ENCODE measurements at regions not wholly inside any gene's neighbourhood (a gene's known extent, or its start where the extent isn't known, plus 50 kb on each side); places are given as distances from the start of the nearest gene placed in this dataset.

GRCh38 chr12:70069221-70070105, 173.8 kb upstream of the CNOT2 start:
- TF ChIP-seq CTCF (IDR thresholded peaks at IDR 0.05; ENCODE audit: low read depth, low read length), result no peak
- DNase-seq (ENCODE audit: extremely low read depth, low read depth), result no peak

- TF ChIP-seq CTCF (IDR thresholded peaks at IDR 0.05; ENCODE audit: low read depth, low read length), result no peak
- no peak for DNase-seq (ENCODE audit: extremely low read depth, low read depth)
Measured at GRCh38 chr12:70070494-70071007, 172.7 kb upstream of the CNOT2 start.

- no peak for DNase-seq (ENCODE audit: extremely low read depth, low read depth)
- TF ChIP-seq CTCF (IDR thresholded peaks at IDR 0.05; ENCODE audit: low read depth, low read length), result no peak
Measured at GRCh38 chr12:70074510-70074909, 168.7 kb upstream of the CNOT2 start.

- no peak for TF ChIP-seq CTCF (IDR thresholded peaks at IDR 0.05; ENCODE audit: low read depth, low read length)
- no peak for DNase-seq (ENCODE audit: extremely low read depth, low read depth)
Measured at GRCh38 chr12:70077441-70077840, 165.8 kb upstream of the CNOT2 start.

GRCh38 chr12:70078161-70078560, 165.1 kb upstream of the CNOT2 start:
- no peak for DNase-seq (ENCODE audit: extremely low read depth, low read depth)
- TF ChIP-seq CTCF (IDR thresholded peaks at IDR 0.05; ENCODE audit: low read depth, low read length), result no peak

- no peak for TF ChIP-seq CTCF (IDR thresholded peaks at IDR 0.05; ENCODE audit: low read depth, low read length)
- no peak for DNase-seq (ENCODE audit: extremely low read depth, low read depth)
Measured at GRCh38 chr12:70080566-70080965, 162.7 kb upstream of the CNOT2 start.

GRCh38 chr12:70082997-70083676, 160.1 kb upstream of the CNOT2 start:
- no peak for DNase-seq (ENCODE audit: extremely low read depth, low read depth)
- TF ChIP-seq CTCF (IDR thresholded peaks at IDR 0.05; ENCODE audit: low read depth, low read length), result no peak
